Fibroblast of skin of right biceps (primary cell): ENCODE measurements at regions not wholly inside any gene's neighbourhood (a gene's known extent, or its start where the extent isn't known, plus 50 kb on each side); places are given as distances from the start of the nearest gene placed in this dataset.
"Not testable (repeated sequence)": the region's sequence is repeated elsewhere in the genome, so short reads cannot be mapped to it uniquely, and the experiment has no call there.

Source experiments
- DNase-seq: peaks from one replicate; pipeline ENCODE4 v3.0.0-alpha.2; 2013

DNA sequence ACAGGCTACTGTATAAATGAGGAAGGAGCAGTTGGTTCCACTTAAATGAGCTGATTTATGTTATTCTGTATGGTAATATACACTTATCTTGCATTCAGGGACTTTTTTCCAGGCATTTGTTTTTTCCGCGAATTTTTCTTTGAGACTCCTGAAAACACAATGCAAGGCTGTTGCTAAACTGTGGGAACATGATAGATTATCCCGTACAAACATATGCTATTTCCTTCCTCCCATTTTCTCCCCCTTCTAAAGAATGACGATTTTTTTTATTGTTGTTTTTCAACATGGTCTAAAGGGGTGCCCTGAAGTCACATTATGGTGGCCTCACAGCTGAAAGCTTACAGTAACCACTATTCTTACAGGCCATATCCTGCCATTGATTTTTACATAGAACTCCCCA lies 523.9 kb upstream of the NRP1 start:
- DNase-seq = no peak

DNA sequence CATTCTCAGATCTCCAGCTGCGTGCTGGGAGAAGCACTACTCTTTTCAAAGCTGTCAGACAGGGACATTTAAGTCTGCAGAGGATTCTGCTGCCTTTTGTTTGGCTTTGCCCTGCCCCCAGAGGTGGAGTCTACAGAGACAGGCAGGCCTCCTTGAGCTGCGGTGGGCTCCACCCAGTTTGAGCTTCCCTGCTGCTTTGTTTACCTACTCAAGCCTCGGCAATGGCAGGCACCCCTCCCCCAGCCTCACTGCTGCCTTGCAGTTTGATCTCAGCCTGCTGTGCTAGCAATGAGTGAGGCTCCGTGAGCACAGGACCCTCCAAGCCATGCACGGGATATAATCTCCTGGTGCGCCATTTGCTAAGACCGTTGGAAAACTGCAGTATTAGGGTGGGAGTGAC lies 518.8 kb upstream of the NRP1 start:
- DNase-seq = not testable (repeated sequence)

DNA sequence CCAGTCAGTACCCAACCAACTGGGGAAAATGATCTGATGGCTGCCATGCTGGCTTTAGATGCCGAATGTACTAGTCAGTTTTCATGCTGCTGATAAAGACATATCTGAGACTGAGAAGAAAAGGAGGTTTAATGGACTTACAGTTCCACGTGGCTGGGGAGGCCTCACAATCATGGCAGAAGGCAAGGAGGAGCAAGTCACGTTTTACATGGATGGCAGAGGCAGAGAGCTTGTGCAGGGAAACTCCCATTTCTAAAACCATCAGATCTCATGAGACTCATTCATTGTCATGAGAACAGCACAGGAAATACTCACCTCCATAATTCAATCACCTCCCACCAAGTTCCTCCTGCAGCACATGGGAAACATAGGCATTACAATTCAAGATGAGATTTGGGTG lies 508.9 kb upstream of the NRP1 start:
- DNase-seq = no peak

DNA sequence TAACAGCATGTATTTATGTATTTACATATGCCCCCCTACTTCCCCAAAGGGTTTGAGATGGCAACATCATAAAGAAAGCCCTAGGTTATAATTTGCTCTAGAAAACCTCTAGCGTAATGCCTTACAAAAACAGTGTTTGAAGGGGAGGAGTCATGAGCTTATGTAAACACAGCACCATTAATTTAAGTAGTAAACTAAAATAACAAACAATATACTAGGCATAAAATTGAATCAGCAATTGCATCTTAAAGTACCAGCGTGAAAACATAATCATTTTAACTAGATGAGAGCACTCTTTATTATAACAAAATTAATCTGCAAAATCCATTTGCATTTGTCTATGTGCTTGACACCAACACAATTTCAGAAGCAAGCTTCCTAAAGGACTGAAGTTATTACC lies 507.2 kb upstream of the NRP1 start:
- no peak for DNase-seq

DNA sequence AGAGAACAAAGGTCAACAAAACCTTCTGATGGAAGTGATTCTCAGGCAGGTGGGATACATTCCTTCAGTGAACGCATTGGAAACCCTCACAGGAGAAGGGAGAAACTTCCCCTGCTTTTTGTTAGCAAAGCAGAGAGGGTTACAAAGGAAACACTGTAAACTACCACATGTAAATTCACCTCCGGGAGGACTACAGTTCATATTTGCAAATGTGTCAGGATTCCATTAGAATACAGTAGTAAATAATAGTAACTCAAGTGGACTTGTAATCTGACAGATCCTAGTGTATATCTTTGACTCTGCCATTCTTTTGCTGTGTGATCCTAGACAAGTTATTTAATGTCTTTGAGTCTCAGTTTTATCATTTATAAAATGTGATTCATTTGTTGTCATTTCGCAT lies 504.3 kb upstream of the NRP1 start:
- no peak for DNase-seq

DNA sequence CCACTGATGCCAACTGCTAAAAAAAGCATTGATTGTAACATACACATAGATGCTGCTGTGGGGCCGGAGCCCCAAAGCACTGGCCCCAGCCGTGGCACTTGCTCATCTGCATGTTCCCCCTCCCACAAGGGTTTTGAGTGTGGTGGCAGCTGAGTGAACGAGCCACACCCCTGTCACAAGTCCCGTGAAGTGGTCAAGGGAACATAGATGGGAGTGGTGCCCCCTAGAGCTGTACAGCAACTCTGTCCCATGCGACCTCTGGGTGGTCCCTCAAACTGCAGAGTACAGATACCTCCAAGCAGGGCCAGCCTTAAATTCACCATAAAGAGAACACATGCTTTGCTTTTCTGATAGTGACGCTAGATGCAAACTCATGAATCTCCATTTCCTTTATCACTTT lies 503.3 kb upstream of the NRP1 start:
- no peak for DNase-seq

DNA sequence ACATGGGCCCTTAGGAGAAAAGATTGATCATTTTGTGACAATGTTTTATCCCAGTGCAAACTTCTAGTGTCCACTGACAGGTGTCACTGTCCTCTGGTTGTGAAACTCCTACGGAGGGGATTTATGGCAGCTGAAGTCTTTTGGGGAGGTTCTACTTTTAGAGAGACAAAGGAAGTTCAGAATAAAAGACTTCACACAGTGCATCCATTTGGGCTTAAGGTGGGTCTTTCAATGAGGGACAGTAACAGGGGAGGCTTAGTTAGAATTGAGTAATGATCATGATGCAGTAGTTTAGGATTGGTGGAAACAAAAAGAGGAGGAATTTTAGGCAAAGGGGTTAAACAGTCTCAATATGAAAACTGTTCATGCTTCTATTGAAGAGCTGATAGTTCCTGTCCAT lies 501.1 kb upstream of the NRP1 start:
- no peak for DNase-seq

DNA sequence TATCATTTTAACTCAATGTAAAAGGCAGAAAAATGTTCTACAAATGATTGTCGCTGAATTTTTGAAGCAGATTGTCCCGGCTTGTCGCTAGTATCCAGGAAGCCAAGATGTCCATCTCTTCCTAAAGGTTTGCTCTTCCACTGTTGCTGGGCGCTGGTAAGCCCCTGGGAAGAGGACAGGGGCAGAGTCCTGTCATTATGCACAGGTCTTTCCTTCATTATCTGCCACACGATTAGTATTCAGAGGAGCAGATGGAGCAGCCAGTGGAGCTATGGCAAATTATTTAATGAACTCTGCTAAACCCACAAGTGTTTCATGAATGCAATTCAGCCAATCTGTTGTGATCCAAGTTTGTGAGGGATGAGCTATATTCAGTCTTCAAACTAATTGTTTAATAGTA lies 499.1 kb upstream of the NRP1 start:
- DNase-seq = no peak

DNA sequence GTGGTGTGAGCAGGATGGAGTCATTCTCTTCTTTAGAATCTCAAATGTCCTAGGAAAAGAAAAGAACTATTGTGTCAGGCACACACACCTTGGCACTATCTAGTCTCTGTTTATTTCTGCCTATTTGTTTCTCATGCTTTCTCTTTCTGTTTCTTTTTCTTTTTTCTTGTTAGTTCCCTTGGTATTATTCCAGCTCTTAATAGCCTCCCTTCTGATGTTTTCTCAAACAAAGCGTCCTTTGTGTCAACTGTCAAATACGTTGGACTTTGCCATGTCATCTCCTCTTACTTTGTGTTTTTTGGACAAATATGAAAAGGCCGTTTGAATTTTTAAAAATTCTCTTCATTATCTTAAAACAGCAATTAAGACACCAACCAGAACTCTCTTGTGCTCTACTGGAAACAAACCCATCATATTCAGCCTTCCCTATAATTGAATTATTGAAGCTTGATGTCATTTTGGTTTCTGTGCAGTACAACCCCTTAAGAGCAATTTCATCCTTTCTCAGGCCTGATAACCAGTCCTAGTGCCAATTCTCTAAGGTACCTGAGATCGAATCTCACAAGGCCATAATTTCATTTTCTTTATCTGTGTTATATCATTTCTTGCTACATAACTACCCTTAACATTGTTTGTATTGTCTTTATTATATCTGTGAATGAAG lies 497.8 kb upstream of the NRP1 start:
- no peak for DNase-seq

DNA sequence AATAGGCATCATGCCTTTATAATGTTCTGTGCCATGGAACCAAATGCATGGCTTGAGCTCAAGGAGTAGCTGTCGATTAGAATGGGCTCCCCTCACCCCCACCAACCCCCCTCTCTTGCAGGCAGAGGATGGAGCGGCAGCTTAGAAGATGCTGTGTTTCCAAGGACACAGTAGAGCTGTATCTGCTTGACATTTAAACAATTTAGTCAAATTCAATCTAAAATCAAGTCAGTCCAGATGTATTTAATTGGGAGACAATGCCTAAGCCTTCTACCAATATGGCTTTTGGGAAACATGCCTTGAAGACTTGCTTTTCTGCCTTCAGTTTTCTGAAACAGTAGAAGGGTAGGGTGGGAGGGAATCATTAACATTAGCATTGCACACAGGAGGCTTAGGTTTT lies 497.1 kb upstream of the NRP1 start:
- no peak for DNase-seq

DNA sequence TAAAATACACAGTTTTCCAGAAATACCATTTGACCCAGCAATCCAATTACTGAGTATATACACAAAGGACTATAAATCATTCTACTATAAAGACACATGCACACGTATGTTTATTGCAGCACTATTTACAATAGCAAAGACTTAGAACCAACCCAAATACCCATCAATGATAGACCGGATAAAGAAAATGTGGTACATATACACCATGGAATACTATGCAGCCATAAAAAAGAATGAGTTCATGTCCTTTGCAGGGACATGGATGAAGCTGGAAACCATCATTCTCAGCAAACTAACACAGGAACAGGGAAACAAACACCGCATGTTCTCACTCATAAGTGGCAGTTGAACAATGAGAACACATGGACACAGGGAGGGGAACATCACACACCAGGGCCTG lies 495.4 kb upstream of the NRP1 start:
- not testable (repeated sequence) for DNase-seq

DNA sequence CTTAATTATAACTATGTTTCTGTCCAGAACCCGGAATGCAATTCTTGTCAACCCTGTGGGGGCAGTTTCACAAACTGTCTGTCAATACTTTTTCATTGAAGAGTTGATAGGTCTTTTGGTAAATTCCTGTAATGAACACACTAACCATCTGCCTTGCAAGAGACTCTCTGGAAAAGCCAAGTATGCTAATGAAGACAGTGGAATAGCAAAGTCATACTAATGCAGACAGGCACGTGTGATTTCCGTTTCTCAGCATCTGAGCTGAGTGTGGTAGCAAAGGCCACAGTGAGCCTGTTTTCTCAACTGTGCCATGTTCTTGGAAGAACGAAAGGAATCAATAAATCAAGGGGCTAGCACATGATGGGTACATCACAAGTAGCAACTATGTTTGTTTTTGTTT lies 494.1 kb upstream of the NRP1 start:
- DNase-seq = no peak

DNA sequence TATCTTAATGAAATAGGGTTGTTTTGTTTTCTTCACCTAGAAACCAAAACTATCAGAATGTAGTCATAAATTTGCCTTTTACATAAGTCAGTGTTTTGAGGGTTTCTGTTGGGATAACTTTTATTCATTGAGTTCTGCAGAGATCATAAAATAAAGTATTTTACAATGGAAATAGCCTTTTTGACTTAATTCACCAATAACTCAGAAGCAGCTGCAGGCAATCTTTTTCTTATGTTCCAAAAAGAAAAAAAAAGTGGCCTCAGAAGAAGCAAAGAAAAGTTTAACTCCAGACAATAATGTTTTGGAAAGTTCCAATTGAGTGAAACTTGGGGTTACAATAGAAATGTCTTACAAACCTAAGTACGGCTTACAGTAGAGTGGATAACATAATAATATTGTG lies 491.7 kb upstream of the NRP1 start:
- no peak for DNase-seq

DNA sequence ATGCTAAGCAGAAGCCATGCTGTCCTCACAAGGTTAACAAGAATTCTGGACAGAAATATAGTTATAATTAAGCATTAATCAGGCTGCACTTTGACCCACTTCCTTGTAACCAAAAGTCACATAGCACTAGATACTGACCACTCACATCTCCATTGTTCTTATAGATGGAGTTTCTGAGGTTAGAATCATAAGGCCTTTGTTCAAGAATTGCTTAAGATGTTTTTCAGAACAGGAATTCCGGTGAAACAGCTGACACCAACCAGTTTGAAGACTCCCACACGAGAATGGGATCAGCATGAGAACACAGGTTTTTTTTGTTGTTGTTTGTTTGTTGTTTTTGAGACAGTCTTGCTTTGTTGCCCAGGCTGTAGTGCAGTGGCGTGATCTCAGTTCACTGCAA lies 488.3 kb upstream of the NRP1 start:
- DNase-seq = no peak

DNA sequence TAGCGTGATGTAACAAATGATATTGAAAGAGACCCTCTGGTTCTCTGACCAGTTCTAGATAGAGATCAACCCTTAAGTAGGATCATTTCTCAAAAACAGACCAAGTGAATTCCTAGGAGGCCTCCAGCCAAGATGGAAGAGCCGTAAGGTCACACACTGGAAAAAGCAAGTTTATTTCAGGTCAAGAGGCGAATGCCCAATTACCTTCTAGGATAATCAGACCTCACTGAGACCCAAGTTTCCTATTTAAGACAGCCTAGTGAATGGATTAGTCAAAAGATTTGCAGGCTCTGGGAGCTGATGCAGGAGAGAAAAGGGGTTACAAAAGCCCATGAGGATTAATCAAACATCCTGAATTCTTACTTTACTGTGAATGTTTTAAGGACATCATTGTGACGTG lies 486.1 kb upstream of the NRP1 start:
- DNase-seq = no peak

DNA sequence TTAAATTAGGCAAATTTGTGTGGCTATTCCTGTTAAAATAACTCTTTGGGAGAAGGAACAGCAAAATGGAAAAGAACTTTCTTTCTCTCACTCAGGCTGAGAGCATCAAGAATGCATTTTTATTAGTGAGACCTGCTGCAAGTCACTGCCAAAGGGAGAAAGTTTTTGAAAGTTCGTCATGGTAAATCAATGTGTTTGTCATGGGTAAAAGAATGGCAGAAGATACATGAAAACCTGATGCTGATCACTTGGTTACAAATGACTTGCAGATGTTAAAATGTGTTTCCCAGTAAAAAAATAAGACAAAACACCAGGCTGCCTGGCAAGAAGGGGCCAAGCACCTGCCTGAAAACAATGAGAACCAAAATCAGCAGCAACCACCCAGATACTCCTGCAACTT lies 484.7 kb upstream of the NRP1 start:
- peak; percentile 36 for DNase-seq

DNA sequence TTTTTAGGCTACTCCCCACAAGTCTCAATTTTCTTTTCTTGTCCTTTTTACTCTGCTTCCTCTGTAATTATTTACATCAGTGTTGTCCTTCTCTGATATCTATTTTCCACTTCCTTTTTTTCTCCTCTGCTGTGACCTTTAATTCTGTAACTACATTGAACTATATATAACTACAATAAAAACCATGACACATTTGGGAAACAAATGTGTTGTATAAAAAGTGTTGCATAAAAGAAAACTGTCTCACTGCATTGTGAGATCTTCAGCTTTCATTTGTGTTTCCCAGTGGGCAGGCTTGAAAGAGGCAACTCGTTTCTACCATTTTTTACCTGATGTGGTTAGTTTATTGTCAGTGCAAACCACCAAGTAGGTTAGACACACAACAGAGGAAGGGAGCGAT lies 483.9 kb upstream of the NRP1 start:
- DNase-seq = no peak

DNA sequence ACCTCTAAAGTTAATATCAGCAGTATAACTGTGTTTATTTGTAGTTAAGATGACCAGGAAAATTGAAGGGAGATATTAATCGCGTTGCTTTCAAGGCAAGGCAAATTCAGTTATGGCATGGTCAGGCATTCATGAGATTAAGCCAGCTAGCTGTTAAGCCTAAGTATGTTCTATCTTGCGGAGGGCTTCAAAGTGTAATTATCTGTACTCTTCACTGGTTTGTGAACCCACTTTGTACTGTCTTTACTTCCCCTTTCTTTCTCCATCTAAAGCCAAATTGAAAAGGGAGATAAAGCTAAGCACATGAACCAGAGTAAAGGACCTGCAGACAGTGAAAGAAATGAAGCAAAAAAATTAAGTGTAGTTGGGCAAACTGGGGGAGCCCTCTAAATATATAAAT lies 483.1 kb upstream of the NRP1 start:
- DNase-seq = no peak

DNA sequence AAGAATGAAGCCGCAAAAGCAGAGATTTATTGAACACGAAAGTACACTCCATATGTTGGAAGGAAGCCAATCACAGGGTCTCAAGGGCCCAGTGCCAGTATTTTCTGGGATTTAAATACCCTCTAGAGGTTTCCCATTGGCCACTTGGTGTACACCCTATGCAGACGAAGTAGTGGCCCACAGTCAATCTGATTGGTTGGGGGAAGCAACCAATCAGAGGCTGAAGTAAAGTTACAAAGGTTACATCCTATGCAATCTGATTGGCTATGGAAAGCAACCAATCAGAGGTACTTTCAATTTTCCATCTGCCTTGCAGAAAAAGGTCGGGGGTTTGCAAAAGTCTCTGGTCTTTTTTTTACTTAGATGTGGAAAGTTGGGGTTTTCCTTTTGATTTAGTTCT lies 481.3 kb upstream of the NRP1 start:
- DNase-seq = no peak

DNA sequence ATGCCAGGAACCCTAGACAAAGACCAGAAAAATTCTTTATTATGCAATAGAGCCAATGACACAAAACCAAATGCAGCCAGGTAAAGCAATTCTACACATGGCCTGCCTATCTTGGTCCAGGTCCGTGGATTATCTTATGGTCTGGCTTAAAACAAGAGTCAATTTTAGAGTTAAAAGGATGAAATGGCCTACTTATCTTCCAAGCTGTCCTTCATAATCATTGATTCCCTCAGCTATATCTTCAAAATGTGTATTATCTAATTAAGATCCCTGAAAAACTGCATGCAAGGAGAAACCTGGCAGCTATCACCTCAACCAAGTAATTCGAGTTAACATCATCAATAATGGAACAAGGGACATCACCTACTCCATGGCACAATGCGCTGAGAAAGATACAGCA lies 479.4 kb upstream of the NRP1 start:
- no peak for DNase-seq

DNA sequence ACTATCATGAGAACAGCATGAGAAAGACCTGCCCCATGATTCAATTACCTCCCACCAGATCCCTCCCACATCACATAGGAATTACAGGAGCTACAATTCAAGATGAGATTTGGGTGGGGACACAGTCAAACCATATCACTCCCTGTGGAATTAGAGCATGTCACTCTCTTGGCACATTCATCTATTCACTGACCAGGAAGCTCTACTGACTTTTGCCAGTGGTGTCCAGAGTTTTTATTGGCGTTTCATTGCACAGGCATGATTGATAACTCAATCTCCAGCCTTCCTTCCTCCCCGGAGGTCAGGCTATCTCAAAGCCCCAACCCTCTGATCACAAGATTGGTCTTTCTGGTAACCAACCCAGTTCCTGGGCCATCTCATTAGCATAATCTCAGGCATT lies 478.9 kb upstream of the NRP1 start:
- no peak for DNase-seq

DNA sequence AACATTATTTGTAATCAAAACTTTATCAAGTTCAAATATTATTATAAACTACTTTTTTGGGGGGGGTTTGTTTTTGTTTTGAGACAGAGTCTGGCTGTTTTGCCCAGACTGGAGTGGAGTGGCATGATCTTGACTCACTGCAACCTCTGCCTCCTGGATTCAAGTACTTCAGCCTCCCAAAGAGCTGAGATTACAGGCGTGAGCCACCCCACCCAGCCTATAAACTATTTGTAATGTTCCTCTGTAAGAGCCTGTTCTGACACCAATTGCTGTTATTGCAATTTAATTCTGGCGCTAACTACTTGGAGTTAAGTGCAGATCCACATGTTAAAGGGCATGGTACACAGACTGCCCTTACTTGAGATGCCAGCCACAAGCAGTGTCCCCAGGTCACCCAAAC lies 478.1 kb upstream of the NRP1 start:
- DNase-seq = no peak

DNA sequence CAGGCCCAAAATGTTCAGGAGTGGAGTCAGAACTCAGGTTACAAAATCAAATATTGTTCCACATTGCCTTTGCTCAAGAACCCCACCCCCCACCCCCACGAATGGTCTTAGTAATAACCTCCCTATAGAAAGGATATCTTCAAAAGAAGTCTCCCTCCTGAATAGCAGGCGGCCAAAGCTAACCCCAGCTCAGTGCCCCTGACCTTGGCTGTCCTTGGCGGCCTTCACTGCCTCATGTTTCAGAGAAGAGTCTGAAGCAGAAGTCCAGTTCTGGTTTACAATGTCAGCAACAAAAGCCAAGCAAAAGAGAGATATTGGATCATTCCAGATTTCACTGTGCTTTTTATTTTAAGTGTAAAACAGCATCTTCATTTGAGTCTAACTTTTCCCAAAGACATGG lies 476.5 kb upstream of the NRP1 start:
- DNase-seq = no peak

DNA sequence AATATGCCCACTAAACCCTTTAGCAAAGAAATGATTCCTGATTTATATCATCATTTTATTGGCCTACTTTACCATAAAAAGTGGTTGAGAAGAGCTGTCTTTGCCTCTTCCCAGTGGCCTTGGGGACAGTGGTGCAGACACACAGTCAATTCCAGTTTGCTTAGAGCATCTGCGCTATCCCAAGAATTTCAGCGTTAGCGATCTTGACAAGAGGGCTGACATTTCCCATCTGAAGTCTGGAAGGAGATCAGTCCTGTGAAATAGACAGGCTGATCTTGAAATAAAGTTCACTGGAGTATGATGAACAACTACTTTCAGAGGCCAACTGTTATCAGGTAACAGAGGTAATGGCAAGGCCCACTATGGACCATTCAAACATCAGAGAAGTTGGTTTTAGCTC lies 475.3 kb upstream of the NRP1 start:
- DNase-seq = no peak

DNA sequence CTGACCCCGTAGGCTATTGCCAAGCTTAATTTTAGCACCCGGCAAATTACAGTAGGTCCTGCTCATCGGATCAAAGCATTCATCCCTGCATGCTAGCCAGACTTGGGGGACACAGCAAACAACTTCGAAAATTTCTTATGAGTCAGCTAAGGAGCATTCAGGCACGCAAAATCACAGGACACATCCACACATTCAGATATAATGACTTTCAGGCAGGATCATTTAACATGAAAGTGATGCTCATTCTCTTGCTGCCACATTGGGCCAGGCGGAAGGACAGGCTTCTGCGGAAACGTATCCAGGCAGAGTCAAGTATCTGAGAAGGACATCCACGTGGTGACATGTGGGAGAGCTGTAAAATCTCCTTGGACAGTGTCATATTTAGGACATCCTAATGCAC lies 474.0 kb upstream of the NRP1 start:
- peak; percentile 80 for DNase-seq
